ENCODE measurements at regions not wholly inside any gene's neighbourhood (a gene's known extent, or its start where the extent isn't known, plus 50 kb on each side); places are given as distances from the start of the nearest gene placed in this dataset.

DNA sequence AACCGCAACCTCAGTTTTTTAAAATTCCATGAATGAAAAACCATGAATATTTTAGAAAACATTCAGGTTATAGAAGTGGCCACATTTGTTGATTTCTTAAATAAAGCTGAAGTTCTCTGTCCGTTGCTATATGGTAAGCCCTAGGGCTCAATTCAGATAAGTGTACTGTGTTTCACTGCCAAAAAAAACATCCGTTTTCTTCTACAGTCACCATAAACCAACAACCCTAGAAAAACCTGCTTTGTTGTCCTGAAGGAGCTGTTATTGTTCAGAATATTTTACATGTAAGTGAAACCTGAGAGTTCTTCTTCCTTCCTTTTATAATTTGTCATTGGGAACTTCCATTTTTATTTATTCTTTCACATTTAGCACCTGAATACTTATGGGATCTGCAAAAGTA is 274.1 kb downstream of the TFAP2A start:
- TF ChIP-seq POLR2A (IDR thresholded peaks at IDR 0.05; ENCODE audit: low read depth, low read length) (no peak), RFX5 (IDR thresholded peaks at IDR 0.05; ENCODE audit: low read depth, low read length) (no peak)
